ENCODE measurements at regions not wholly inside any gene's neighbourhood (a gene's known extent, or its start where the extent isn't known, plus 50 kb on each side); places are given as distances from the start of the nearest gene placed in this dataset.

DNA sequence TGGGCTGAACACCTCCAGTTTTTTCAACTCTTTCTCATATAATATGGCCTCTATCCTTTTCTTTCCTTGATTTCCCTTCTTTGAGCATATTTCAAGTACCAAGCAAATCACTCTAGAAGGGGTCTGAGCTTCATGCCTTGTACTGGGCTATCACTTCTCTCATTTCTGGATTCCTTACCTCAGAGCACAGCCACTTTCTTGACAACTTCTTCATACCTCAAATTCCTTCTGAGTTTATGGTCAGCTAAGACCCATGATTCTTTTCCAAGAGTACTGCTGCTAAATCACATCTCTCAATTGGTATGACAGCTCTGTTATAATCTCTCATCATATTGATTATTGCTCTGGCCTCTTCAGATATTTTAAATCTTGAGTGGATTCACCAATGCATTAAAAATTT lies 224.8 kb upstream of the ZBED5 start:
- Mint-ChIP-seq H3K36me3 (no peaks in the 10 kb centered on the region), H3K4me3 (no peak overlapping the region), H3K9me3 (no peaks in the 10 kb centered on the region), H3K27ac (no peak overlapping the region), H3K4me1 (no peaks in the 10 kb centered on the region)
- no peak for DNase-seq (ENCODE audit: low spot score in 2 of 2)
- ATAC-seq, result no peak

DNA sequence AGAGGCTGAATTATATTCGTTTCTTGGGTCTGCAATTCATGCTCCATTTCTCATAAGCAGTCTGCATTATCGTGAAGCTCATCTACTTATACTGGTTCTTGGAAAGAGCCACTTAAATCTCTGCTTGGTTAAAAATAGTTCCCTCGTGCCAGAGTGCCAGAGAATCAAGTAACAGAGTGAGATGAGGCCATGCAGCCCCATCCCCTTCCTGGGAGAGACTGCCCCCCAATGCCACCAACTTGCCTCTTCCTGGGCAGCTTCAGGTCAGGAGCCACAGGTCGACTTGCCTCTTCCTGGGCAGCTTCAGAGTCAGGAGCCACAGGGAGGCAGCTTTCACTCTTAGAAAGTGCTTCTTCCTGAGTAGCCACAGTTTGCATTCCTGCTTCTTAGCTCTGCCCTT lies 223.9 kb upstream of the ZBED5 start:
- no peak for DNase-seq (ENCODE audit: low spot score in 2 of 2)
- ATAC-seq, result no peak
- no peak overlapping the region for H3K27ac Mint-ChIP-seq
- H3K36me3 Mint-ChIP-seq, result no peaks in the 10 kb centered on the region
- no peaks in the 10 kb centered on the region for H3K9me3 Mint-ChIP-seq
- H3K4me3 Mint-ChIP-seq, result no peak overlapping the region
- no peaks in the 10 kb centered on the region for H3K4me1 Mint-ChIP-seq

DNA sequence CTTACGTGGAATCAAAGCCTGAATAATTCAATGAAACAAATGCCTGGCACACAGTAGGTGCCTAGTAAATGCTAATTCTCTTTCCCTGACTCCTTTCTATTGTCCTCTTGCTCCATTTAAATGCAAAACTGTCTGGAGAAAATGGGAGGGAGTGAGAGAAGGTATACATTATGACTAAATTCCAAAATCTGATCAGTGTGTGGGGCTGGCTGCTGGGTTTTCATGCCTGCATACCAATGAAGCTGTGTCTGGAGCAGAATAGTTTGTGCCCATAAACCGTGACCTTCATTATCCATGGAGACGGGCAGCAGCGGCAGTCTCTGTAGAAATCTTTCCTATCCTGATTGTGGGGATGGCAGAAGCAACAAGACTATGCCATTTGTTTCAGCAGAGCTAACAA lies 223.4 kb upstream of the ZBED5 start:
- ATAC-seq (no peak), DNase-seq (ENCODE audit: low spot score in 2 of 2) (no peak)
- H3K9me3 Mint-ChIP-seq, result no peaks in the 10 kb centered on the region
- H3K4me1 Mint-ChIP-seq, result no peaks in the 10 kb centered on the region
- no peaks in the 10 kb centered on the region for H3K36me3 Mint-ChIP-seq
- no peak overlapping the region for H3K4me3 Mint-ChIP-seq
- no peak overlapping the region for H3K27ac Mint-ChIP-seq

DNA sequence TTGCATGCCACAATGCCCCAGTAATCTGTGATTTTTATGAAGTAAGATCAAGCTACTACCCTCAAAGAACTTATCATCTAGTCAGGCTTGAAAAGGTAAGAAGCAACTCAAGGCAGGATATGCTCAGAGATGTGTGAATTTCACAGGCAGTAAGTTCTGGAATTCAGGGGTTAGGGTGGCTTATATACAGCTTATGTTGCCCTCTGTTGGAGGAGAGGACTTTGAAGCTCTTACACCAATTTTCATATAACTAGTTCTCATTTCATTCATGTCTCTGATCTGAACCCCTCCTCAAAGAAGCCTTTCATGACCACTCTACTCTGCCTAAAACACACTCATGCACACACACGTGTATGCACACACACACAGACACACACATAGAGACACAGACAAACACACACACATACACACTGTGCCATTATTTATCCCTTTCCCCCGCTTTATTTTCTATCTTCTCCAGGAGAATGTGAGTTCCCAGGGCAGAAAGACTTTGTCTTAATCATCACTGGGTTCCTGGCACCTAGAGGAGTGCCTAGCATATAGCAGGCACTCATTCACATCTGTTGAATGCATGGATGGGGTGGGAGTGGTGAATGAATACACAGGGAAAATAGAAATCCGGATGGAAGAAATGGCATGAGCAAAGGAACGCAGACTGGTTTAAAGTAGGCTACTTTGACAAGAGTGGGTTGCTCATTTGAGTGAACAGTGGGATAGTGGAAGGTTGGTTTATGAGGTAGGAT lies 220.7 kb upstream of the ZBED5 start:
- H3K27ac Mint-ChIP-seq, result no peak overlapping the region
- H3K4me1 Mint-ChIP-seq, result no peaks in the 10 kb centered on the region
- ATAC-seq, result no peak
- no peaks in the 10 kb centered on the region for H3K36me3 Mint-ChIP-seq
- no peaks in the 10 kb centered on the region for H3K9me3 Mint-ChIP-seq
- no peak for DNase-seq (ENCODE audit: low spot score in 2 of 2)
- no peak overlapping the region for H3K4me3 Mint-ChIP-seq

DNA sequence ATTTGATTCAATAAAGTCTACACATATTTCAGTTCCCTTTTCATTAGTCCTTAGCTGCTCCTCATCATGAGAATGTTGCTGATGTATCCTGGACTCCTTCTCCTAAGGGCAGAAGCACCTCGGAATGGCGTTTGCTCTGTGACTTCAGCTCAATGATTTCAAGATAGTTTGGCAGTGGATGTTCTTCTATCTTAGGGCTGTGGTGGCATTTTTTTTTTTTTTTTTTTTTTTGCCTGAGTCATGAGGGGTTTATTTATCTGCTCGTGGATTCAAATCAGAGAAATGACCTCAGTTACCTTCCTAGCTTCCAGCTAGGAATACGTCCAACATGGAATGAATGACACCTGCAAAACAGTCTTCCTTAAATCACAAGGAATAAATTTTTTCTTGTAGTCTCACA lies 220.0 kb upstream of the ZBED5 start:
- Mint-ChIP-seq H3K9me3 (no peaks in the 10 kb centered on the region), H3K4me3 (no peak overlapping the region), H3K36me3 (no peaks in the 10 kb centered on the region), H3K4me1 (no peaks in the 10 kb centered on the region), H3K27ac (no peak overlapping the region)
- no peak for ATAC-seq
- no peak for DNase-seq (ENCODE audit: low spot score in 2 of 2)

DNA sequence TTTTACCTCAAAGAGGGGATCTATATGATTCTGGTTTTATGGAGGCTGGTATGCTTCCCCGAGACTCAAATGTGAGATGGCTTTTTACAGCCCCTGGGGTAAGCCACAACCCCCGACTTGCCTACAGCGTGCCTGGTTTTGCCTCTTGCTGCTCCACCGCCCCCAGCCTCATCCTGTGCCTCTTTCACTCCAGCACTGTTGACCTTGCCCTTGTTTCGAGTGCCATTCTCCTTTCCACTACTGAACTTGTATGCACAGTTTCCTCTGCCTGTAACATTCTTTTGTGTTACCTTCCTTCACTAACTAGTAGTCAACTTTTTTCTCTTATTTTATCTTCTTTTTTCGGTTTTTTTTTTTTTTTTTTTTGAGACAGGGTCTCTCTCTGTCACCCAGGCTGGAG lies 219.0 kb upstream of the ZBED5 start:
- Mint-ChIP-seq H3K9me3 (no peaks in the 10 kb centered on the region), H3K27ac (no peak overlapping the region), H3K4me3 (no peak overlapping the region), H3K4me1 (no peaks in the 10 kb centered on the region), H3K36me3 (no peaks in the 10 kb centered on the region)
- DNase-seq (ENCODE audit: low spot score in 2 of 2) (no peak), ATAC-seq (no peak)

DNA sequence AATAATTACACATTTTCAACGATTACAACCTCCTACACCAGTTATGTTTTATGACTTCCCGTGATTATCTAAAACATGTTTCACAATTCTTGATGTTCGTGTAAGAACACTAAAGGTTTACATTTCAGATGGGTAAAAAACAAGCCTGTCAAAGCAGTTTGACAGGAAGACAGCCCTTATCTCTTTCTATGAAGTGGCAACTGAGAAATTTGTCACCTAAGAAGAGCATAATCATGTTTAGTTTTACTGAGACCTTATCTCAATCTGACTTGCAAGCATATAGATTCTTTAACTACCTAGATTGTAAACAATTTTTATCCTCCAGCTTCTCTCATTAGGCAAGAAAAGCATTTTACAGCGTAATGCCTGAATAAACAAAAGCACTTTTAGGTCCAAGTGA lies 218.4 kb upstream of the ZBED5 start:
- Mint-ChIP-seq H3K36me3 (no peaks in the 10 kb centered on the region), H3K9me3 (no peaks in the 10 kb centered on the region), H3K27ac (no peak overlapping the region), H3K4me1 (no peaks in the 10 kb centered on the region), H3K4me3 (no peak overlapping the region)
- ATAC-seq (no peak), DNase-seq (ENCODE audit: low spot score in 2 of 2) (no peak)

DNA sequence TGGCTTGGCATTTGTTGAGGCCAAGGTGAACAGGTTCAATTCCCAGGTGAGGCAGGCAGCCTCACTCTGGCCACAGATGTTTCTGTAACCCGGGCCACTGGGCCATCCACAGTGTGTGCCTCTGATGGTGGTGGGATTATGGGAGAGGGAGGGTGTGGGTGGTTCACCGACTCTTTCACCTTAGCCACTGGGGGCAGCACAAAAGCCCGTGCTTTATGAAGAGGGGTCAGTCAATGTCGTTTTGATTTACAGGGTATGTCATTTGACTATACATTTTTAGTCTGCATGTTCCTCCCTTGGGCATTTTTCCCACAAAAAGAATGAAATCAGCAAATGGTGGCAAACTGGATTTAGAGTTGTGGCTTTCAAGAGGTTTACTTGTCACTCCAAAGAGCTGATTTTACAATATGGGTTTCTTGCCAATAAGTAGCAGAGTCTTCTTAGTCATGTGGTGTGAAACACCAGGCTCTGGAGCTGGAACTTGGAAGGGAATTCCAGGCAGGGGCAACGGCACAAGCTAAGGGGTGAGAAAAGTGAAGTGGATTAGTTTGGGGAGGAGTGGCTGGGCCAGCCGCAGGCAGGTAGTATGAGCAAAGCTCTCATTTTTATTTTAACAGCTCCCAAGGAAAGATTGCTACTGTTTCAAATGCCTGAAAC lies 217.8 kb upstream of the ZBED5 start:
- DNase-seq (ENCODE audit: low spot score in 2 of 2), result no peak

DNA sequence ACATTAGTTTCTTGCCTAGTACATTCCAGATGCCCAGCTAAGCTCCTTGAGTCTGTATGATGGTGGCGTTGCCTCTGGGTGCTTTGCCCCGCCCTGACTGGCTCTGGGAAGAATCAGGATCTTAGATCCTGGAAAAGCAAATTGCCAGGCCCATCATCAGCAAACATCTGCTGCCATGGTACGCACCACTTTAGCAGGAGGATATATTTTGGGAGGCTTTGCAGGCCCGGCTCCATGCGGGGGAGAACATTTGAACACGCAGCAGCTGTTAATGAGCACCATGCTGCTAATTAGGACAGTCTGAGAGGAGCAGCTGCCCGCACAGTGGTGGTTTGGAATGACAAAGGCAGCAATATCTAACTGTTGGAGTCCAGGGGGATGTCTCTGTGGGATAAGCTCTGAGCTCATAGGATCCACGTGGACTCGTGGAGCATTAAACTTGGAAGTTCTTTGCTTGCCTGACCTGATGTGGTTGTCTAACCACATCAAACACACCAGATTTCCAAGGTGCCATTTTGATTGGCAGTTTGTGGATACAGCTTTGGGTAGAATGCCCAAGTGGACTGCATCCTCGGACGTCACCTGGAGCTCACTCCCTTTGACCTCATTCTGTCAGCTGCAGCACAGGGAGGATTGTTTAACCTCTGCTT lies 217.0 kb upstream of the ZBED5 start:
- Mint-ChIP-seq H3K36me3 (no peaks in the 10 kb centered on the region), H3K9me3 (no peaks in the 10 kb centered on the region), H3K4me3 (no peak overlapping the region), H3K27ac (no peak overlapping the region), H3K4me1 (no peaks in the 10 kb centered on the region)
- ATAC-seq, result no peak
- DNase-seq (ENCODE audit: low spot score in 2 of 2), result no peak

More for the DNA sequence above, 217.8 kb upstream of the ZBED5 start:
- ATAC-seq, result no peak
- no peaks in the 10 kb centered on the region for H3K4me1 Mint-ChIP-seq
- no peak overlapping the region for H3K27ac Mint-ChIP-seq
- H3K9me3 Mint-ChIP-seq, result no peaks in the 10 kb centered on the region
- no peaks in the 10 kb centered on the region for H3K36me3 Mint-ChIP-seq
- H3K4me3 Mint-ChIP-seq, result no peak overlapping the region

DNA sequence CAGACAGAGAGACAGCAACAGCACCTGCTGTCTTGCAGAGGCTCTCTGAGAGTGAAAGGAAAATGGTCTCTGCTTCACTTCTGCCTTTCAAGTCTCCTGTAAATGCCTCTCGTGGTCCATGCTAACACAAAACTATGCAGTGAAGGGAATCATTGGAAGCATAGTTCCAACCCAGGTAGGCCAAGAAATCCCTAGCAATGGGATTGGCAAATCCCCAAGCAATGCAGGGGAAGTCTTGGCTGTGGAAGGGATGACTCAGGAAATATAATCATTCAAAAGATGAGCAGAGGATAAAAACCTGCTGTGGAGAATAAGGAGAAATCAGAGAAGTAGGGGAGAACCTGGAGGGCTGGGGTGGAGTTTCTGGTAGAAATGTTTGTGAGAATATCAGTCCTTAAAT lies 216.1 kb upstream of the ZBED5 start:
- Mint-ChIP-seq H3K4me3 (no peak overlapping the region), H3K4me1 (no peaks in the 10 kb centered on the region), H3K27ac (no peak overlapping the region), H3K9me3 (no peaks in the 10 kb centered on the region), H3K36me3 (no peaks in the 10 kb centered on the region)
- ATAC-seq (no peak), DNase-seq (ENCODE audit: low spot score in 2 of 2) (no peak)

DNA sequence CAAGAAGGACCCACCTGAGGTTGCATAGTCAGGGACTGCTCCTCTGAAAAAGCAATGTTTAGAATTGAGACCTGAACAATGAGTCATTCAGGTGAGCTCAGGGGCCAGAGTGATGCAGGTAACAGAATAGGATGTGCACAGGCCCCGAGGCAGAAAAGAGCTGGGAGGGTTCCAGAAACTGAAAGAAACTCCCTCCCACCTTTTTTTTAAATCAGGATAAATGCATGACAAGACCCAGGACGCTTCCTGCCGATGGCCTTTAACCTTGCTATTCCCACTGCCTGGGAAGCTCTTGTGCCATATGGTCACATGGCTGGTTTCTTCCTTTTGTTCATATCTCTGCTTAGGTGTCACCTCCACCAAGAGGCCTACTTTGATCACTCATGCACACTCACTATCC lies 214.2 kb upstream of the ZBED5 start:
- H3K36me3 Mint-ChIP-seq, result no peaks in the 10 kb centered on the region
- H3K4me3 Mint-ChIP-seq, result no peak overlapping the region
- H3K4me1 Mint-ChIP-seq, result no peaks in the 10 kb centered on the region
- DNase-seq (ENCODE audit: low spot score in 2 of 2) (no peak), ATAC-seq (no peak)
- H3K9me3 Mint-ChIP-seq, result no peaks in the 10 kb centered on the region
- H3K27ac Mint-ChIP-seq, result no peak overlapping the region

DNA sequence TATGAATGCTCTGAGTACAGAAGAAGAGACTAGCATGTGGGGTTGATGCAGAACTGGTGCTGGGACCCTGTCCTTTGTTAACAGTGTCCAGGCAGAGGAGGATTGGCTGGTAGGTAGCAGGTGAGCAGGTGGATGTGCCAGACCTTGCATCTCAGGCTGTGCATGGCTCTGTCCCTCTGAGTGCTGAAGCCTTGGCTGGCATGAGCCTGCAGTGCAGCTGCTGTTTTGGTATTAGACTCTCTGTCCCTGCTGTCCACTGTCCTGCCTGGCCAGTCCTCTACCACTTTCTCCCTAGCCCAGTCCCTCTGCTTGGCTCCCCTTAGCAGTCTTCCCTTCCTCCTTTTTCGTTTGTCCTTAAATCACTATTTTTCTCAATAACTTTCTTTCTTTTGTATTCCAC lies 213.6 kb upstream of the ZBED5 start:
- no peak overlapping the region for H3K4me3 Mint-ChIP-seq
- ATAC-seq, result no peak
- no peak overlapping the region for H3K27ac Mint-ChIP-seq
- H3K9me3 Mint-ChIP-seq, result no peaks in the 10 kb centered on the region
- no peaks in the 10 kb centered on the region for H3K4me1 Mint-ChIP-seq
- no peak for DNase-seq (ENCODE audit: low spot score in 2 of 2)
- no peaks in the 10 kb centered on the region for H3K36me3 Mint-ChIP-seq

DNA sequence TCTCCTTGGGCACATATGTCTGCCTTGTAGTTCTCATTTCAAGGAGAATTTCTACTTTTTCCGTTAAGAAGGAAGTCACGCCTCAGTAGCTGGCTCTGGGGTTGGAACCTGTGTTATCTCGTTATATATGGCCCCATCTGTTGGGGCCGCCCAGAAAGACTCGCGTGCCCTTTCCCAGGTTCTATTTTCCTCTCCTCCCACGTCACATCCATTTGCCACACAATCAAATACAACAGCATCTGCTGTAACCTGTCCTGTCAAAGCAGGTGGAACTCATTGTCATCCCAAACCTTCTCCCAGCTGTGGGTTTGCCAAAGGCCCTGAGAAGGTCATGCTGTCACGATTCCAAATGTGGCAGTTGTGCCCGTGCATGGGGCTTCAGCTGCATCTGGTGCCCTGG lies 213.1 kb upstream of the ZBED5 start:
- Mint-ChIP-seq H3K4me1 (no peaks in the 10 kb centered on the region), H3K9me3 (no peaks in the 10 kb centered on the region), H3K36me3 (no peaks in the 10 kb centered on the region), H3K4me3 (no peak overlapping the region), H3K27ac (no peak overlapping the region)
- DNase-seq (ENCODE audit: low spot score in 2 of 2) (no peak), ATAC-seq (no peak)

DNA sequence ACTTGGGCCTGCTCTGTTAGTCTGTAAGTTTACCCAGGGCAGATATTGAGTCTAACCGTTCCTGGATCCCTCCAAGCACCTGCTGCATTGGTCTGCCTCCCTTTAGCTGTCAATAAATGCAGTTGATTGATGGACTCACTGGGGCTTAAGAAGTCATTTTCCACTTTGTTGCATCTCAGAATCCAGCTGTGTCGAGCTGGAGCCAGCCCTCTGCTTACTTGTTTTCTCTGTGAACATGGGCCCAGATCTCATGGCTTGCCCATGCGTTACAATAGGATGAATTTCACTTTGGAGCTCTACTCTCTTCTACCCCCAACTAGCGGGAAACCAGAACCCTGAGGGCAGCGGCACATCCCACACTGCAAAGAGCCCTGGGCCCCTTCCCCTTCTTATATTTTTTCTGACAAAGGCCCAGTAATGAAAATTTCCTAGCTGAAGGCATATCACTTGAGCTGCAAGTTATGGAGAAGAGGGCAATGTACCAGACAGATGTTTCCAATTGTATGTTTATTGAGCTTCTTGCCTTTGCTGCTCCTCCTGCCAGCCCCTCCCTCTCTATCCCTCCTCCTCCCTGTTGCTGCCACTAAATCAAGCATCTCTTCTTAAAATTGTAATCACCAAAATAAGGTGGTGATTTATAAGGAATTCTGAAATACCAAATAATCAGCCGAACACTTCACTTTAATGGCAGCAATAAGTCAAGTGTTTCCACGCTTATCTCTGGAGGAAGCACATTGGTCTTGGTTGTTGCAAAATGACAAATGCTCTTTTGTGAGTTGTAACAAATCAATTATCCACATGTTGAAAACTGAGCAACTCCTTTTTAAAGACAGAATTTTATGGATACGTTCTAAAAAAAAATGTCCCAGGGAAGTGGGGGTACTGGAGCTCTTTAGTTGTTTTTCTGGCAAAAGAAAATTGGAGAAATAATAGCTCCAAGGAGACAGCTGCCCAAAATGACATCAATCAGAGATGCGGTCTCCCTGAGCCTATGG lies 212.3 kb upstream of the ZBED5 start:
- H3K27ac Mint-ChIP-seq, result no peak overlapping the region
- ATAC-seq (no peak), DNase-seq (ENCODE audit: low spot score in 2 of 2) (no peak)
- H3K36me3 Mint-ChIP-seq, result no peaks in the 10 kb centered on the region
- H3K4me3 Mint-ChIP-seq, result no peak overlapping the region
- no peaks in the 10 kb centered on the region for H3K9me3 Mint-ChIP-seq
- no peaks in the 10 kb centered on the region for H3K4me1 Mint-ChIP-seq

DNA sequence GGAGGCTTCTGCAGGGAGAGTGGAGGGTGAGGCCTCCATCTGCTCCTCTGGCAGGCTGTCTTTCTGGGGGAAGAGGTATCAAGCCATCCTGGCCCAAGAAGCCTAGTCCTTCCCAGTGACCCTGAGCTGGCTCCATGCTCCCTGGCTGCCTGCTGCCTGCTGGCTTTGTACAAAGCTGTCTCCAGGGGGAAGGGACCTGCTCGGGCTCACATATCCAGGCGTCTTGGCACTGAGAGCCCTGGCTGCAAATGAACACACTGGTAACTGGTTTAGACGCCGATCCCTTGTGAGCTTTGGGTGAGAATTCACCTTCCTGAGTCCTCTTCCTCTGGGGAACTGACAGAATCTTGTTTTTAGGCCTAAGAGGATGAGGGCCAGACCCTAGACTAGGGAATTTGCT lies 210.3 kb upstream of the ZBED5 start:
- H3K4me3 Mint-ChIP-seq, result no peak overlapping the region
- H3K4me1 Mint-ChIP-seq, result no peaks in the 10 kb centered on the region
- H3K36me3 Mint-ChIP-seq, result no peaks in the 10 kb centered on the region
- H3K27ac Mint-ChIP-seq, result no peak overlapping the region
- no peak for ATAC-seq
- DNase-seq (ENCODE audit: low spot score in 2 of 2), result no peak
- no peaks in the 10 kb centered on the region for H3K9me3 Mint-ChIP-seq
